Germinal center (tissue), 1 donor: ENCODE measurements at regions not wholly inside any gene's neighbourhood (a gene's known extent, or its start where the extent isn't known, plus 50 kb on each side); places are given as distances from the start of the nearest gene placed in this dataset.
A peak's percentile ranks its signal among the peaks of the same experiment; 100 is the strongest.

Experiments
- DNase-seq: peaks from one replicate; pipeline ENCODE4 v3.0.0; 2012; ENCODE audit warnings: mixed read lengths, low spot score

DNA sequence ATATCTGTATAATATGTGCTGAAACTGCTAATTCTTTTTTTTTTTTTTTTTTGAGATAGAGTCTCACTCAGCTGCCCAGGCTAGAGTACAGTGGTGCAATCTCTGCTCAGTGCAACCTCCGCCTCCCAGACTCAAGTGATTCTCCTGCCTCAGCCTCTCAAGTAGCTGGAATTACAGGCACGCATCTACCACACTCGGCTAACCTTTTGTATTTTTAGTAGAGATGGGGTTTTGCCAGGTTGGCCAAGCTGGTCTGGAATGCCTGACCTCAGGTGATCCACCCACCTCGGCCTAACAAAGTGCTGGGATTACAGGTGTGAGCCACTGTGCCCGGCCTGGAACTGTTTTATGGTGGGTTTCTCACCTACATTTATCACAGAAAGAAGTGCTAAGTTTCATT lies 307.8 kb upstream of the STT3B start:
- no peak for DNase-seq

DNA sequence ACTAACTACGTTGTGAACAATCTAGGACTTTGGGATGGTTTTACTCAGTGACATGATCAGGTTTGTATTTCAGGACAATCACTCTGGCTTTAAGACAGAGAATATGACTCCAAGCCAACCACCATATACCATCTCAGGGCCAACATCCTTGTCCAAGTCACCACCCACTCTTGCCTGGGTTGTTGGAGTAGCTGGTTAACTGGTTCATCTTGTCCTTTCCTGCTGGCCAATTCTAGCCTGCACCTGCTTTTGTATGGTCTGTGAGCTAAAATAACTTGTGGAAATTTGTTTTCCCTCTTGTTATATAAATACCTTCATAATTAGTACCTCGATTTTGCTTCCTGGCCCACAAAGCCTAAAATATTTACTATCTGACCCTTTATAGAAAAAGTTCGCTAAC lies 306.8 kb upstream of the STT3B start:
- no peak for DNase-seq

DNA sequence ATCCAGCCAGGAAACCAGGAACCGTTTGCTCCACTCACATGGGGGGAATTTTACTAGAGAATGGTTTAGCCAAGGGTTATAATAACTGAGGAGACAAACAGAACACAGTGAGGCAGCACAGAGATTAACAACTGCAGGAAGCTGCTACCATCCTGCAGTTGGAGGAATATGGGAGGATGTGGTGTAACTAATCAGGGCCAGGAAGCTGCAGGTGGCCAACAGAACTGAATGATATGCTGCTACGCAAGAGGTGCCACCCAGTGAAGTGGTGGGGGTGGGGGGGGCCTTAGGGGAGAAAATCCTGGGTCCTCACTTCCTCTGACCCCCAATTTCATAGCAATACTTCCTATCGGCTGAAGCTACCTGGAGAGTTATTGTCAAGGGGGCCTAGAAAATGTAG lies 306.4 kb upstream of the STT3B start:
- DNase-seq = peak; percentile 30

DNA sequence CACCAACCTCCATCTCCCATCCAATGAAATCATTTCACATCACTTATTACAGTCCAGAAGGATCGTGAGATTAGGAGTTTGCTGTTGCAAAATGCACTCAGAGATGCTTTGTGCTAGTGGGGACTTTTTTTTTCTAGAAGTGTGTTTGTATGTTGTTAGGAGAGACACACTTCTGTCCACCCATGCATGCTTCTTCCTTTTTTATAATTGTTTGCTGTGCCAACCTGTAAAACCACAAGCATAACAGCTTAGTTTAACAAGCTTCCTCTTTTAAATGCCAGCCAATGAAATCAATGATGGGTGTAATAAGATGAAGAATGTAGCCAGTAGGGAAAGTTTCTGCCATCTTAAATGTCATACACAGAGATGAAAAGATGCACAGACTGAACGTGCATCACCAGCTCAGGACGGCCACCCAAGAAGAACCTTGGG lies 305.6 kb upstream of the STT3B start:
- DNase-seq = peak; percentile 71

DNA sequence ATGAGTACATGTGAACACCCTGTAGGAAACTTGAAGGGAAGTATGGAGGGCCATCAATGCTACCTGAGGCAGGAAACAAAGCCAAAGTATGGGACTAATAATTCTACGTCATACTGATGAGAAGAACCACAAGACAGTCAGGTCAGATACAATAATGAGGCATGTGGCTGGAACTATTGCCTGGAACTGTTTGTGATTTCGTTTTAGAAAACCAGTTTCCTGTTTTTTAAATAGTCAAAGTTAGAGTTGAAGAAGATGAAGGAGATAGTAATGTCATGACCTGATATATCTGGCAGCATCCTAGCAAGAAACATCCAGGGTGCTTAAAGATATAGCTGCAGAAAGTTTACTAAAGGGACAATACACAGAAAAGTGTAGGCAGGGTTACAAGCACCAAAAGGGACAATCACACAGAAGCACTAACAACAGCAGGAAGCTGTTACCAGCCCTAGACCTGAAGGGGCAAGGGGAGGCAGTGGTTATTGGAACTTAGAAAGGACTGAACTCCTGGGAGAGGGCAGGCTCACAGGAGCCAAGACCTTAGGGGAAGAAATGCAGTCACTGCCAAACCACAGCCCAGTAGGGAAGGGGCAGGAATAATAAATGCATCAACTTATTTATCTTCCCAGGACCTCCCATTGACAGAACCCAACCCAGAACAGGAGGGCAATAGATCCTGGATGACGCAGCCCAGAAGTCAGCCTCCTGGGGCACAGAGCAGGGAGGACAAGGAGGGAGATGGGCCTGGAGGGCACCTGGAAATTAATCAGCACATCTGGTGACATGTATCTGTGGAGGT lies 302.1 kb upstream of the STT3B start:
- DNase-seq = no peak

DNA sequence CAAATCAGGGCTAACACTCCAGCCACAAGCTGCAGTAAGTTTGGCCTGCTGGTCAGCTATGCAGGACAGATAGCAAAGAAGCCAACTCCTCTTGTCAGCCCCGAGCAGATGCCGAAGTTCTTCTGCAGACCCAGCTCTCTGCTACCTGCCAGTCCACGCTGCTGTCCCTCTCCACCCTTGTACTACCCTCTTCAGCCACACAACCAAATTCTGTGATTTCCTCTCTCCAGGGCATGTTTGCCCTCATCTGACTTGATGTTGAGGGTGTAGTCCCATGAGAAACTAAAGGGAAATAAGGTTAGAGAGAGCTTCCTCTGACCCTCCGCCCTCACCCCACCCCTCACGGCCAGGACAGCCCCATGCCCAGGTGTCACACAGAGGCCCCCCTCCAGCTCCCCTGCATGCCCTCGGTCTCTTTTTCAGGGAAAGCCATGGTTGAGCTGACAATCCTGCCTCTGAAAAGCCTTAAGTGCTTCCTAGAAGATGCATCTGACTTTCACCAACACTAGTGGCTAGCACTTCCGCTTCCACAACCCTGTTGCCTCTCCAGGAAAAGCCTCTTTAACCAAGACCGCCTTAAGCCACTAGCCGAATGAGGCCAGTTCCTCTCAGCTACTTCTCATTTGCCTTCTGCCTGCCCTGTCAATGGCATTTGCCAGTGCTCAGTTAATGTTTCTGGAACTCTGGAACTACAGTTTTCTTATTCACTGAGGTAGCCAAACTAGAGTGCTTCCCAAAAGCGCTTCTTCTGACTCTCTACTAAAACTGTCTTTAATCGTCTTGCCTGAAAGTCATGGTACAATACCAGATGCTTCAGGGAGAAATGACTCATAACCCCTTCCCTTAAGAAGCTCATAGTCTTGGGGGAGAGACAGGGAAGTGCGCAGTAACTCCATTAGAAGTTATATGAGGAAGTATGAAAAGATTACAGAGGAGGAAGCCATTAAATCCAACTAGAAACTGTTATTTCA lies 300.4 kb upstream of the STT3B start:
- DNase-seq = peak; percentile 38

DNA sequence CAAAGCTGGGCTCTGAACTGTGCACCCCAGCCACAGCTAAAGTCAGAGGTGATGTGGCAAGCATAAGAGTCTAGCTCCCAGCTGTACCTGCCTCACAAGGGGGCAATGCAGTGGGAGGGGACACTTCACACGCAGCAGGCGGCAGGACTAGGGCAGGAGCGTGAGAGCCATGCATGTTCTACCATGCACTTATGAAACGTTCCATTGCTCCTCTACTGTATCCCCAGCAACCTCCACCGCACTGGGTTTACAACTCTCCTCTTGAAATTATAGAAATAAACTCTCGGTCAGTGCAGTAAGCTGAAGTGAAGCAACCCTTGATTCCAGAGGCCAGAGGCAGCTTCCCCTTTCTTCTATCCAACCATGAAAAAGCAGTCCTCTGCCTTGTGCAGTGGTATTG lies 298.6 kb upstream of the STT3B start:
- DNase-seq = no peak

DNA sequence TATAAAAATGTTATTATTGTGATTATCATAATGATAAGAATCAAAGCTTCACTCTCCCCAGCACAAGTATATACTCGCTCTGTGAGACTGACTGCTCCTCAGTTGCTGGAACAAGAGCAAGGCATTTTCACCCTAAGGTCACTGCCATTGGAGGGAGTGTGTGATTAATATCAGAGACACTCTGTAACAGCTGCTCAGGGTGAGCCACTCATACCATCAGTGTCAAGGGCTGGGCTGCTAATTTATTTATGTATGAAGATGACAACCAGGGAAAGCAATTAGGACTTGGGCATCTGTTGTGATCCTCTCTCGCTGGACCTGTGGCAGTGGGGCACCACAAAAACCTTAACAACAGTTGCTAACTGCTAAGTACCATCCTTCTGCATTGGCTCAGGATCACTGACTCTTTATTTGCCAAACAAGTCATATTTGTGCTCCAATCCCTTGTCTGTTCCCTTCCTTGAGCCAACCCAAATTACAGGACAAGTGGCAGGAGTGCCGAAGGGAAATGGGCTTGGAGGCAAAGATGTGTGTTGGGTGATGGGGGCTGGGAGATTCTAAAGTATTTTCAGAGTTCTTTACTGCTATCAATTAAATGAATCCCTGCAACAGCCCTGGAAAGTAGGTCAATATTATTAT lies 297.5 kb upstream of the STT3B start:
- DNase-seq = no peak

DNA sequence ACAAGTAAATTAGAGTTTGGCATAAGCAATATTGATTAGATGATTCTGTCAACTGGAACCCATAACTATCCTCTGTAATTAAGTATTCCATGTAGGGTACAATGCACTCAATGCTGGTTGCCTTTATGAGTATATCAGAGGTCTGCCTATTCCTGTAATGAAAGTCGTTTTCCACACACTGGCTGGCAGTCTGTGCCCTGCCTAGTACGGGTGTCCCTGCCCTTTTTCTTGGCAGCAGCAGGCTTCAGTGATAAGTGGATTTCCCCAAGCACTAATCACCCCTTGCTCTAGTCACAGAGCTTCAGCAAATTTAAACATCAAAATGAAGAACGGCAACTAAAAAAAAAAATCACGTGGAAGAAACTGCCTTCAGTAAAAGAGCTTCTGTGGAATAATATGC lies 294.8 kb upstream of the STT3B start:
- no peak for DNase-seq

DNA sequence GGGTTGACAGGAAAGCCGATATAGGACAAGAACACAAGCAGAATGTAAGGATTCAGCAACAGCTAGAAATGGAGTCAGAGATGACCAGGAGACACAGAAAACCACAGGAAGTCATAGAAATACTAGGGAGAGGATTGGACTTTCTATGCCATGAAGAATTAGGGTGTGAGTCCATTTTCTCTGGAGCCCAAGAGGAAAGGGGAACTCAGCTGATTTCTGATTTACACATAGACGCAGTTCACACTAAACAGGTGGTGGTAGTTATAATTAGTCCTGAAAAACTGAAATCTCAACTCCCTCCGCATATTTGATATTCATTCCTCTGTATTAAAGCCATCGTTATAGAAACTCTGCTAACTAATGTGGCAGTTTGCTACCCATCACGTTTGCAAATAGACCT lies 292.7 kb upstream of the STT3B start:
- no peak for DNase-seq

DNA sequence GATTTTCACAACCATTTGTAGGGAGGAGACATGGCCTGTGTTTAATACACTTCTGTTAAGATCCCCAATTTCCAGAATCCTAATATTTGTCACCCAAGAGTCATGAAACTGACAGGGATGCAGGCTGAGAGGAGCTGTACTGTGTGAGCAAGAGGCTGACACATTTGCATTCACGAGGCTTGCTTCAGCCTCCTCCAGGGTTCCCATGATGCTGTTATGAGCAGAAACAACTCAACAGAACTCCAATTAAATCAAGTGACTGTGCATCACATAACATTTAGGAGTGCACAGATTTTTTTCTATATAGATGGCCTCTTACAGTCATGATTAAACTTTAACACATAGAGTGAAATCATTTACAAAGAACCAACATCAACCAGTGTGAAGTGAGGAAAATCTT lies 292.3 kb upstream of the STT3B start:
- DNase-seq = no peak

DNA sequence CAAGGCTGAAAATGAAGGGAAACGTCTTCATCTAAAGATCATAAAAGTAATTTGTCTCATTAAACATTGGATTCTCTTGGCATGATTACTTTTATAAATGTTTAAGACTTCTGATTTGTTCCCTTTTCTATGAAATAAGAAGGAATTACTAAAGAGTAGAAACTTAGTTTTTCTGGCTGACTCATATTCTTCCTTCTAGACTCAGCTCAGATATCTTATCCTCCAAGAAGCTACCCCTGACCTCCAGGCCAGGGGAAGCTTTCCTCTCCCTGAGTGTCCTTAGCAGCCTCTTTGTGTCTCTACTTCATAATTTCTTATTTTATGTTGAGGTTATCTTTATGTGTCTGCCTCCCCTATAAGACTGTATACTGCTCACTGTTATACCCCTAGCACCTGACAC lies 291.9 kb upstream of the STT3B start:
- DNase-seq = no peak

DNA sequence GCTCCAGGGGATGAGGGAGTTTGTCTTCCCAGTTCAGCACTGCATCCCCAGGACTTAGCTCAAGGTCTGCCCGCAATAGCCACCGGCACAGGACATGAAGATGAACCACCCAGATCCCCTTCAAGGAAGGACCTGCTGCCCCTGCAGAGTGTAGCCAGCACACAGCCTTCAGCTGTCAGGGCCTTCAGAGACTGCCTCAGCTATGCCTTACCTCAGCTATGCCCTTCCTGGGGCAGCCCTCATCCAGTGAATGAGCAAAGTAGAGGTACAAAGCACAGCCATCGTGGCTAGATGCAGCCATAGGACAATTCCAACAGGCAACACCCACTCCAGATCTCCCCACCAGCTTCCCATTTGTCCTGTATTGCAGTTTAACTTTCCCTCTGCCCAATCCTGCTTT lies 291.2 kb upstream of the STT3B start:
- no peak for DNase-seq

DNA sequence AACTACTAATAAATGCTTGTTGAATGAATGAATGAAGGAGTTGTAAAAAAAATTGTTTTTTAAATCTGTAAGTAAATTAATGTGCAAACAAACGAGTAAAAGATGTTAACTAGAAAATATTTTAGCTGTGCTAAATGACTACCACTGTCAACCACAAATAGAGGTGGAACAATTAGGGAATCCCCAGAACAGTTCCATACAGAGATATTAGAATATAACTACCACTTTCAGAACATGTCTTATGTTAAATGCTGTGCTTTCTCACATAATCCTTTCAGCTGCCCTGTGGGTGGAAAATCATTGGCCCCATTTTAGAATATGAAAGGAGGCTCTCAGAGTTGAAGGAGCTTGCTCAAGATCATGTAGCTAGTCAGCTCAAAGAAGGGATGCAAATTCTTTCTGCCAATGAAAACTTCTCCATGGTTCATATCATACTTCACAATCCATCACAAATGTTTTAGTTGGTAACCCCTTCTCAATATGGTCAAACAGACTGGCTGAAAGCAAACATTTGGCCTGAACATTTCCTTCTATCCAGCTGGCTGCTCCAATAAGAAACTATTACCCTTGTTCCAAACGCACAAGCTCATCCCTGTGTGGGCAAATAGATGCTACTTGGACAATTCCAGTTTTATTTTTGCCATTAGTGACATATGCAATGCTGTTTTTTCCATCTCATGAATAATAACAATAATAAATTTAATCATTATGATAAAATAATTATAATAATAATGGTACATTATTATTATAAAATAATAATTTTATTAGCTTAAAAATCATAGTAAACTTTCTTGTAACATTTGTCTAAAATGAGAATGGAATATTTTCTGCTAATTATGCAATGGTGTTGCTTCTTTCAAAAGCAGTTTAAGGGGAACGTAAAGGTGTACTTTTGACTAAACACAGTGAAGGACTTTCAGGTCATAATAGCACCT lies 290.4 kb upstream of the STT3B start:
- no peak for DNase-seq

DNA sequence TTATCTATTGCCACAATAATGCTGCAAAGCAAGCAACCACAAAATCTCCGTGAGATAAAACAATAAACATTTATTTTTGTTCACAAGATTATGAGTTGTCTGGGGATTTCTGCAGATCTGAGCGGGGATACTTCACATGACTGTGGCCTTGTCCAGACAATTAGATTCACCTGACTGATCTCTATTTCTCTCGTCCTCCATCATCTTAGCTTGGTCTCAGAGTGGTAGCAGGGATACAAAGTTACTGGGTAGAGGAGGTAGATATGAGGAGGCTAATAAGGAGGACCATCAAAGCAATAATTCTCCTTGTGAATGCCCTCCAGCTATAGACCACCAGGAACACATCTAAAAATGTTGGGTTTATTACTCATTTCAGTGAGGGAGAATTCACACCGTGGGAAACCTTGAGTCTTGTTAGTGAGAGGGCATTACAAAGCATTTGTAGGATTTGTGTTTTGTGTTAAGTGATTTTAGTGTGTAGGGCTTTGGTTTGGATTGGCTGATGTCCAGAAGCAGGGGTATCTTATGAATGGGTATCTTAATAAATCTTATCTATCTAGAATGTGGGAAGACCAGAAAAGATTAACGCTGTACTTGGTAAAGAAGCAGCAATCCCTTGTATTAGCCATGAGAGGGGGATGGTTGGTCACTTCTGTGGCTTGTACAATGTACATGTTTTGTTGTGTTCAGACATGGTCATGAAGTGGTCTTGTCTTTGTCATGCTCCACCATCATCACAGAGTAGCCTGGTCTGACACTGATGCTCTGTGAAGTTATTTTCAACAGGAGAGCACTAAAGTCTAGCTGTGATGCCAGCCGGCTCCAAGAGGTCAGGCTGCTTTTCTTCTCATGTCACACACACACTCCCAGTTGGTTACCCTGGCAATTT lies 287.6 kb upstream of the STT3B start:
- DNase-seq = no peak

DNA sequence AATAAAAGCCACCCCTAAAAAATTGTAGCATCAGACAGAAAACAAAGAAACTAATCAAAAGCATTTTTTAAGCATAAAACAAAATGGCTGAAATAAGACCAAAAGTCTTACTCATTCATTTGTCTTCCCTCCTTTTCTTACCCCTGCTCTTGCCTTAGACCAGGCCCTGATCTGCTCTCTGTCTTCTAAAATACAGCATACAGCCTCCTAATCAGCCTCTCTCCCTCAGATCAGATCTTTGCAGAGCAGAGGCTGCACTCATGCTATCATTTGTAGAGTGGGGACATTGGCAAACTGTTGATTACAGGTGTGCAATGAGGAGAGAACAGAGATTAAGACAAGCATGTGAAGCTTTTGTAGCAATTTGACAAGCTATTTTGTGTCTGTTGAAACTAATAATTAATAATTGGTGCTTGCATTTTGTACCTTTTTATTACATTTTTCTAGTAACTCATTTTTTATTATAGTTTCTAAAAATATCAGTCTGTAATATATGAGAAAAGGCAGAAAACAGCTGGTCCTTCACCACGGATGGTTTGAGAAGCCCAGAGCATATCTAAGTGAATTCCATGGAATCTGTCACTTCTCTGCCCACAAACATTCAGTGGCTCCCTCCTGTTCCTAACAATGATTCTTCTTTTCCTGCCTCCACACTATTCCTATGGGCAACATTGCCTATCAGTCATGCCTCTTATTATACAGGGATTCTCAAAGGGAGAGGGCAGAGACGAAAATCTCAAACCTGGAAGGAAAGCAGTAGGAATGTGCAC lies 286.2 kb upstream of the STT3B start:
- DNase-seq = no peak

DNA sequence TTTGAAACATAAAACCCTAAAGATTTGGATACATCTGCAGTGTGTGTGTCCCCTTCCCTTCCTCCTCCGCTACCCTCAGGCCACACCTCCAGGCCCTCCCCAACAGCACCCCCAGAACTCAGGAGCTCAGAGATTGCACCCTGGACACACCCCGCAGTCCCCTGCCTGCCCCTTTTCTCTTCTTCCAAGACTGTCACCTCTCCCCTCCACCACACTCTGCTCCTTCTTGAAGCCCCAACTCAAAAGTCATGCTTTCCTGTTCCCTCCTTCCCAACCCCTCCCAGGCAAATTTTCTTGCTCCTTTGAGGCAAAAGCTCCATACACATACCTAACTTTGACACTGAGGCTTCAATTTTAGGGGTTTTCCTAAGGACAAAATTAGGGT lies 285.7 kb upstream of the STT3B start:
- no peak for DNase-seq

DNA sequence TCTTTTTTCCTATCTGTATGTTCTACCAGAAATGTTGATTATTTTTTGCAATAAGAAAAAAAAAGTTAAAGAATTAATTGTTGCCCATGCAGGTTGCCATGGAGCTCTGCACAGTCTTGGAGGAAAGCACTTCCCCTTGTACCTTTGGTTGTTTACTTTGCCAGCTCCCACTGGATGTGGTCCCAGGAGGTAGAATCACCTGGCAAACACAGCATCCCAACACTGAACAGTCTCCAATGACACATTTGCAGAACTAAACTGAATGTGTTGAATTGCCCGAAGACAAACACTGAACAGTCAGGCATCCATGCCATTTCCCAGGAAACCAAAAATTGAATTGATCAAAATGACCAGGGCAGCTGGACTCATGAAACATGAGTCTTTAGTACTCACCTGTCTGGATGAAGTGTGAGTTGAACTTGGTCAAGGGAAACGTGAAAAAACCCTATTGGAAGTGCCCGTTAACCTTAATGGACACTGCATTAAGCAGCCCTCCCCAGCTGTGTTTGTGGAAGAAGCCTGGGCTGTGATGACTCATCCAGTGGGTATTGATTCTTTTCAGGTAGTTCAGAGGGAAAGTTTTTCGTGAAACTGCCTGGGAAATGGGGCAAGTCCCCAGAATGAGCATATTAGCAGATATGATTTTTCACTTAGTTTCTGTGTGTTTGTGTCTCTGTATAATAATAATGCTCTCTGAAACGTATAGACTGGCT lies 284.7 kb upstream of the STT3B start:
- DNase-seq = no peak

DNA sequence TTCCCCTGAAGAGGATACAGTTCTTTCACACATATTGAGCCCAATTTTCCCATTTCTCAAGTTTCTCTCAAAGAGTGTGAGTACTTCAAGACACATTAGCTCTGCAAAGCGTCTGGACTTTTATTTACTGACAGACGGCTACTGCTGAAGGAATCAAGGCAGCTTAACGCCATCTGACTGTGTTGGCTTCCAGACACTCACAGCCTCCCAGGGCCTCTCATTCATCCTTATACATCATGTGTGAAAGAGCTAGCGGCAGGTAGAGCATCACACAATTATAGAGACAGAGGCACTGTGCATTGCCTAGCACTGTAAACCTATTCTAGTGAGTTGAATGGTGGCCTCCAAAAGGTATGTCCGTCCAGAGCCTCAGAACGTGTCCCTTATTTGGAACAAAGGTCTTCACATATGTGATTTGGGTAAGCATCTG lies 284.1 kb upstream of the STT3B start:
- no peak for DNase-seq
